D721Med (cell line): ENCODE measurements at regions not wholly inside any gene's neighbourhood (a gene's known extent, or its start where the extent isn't known, plus 50 kb on each side); places are given as distances from the start of the nearest gene placed in this dataset.

ENCODE experiments used
- DNase-seq: peaks from one replicate; pipeline ENCODE4 v3.0.0; 2011; ENCODE audit warnings: low spot score; ENCODE audit not compliant: insufficient read length
- FAIRE-seq: peaks from 2 replicates; lab custom pipeline; 2011; peaks lifted over from hg19 to GRCh38; lab: Jason Lieb, UNC
- TF ChIP-seq, protein P1 (sequence below): IDR thresholded peaks from 2 replicates; pipeline ENCODE4 v1.5.1; 2012; ENCODE audit warnings: mild to moderate bottlenecking, control low read depth; ENCODE audit not compliant: insufficient read depth; ENCODE audit errors: missing control alignments

DNA sequence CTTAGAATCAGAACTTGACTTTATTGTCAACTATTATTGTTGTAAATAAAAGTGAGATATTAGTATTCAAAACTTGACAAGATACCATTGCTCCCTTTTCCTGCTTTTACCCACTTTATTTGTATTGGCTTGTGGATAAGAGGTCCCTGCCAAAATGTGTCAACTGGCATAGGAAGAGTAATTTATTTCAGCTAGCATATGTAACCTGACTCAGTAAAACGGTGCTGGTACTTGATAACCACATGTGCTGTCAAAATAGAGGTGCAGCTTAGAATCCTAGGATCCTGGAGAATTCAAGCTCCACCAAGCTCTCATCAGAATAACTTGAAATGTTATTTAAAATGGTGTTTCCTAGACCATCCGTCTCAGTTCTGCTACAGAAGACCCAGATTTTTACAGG lies 90.2 kb upstream of the TGFBR2 start:
- FAIRE-seq (no peak), DNase-seq (no peak)
- TF ChIP-seq, protein P1, sequence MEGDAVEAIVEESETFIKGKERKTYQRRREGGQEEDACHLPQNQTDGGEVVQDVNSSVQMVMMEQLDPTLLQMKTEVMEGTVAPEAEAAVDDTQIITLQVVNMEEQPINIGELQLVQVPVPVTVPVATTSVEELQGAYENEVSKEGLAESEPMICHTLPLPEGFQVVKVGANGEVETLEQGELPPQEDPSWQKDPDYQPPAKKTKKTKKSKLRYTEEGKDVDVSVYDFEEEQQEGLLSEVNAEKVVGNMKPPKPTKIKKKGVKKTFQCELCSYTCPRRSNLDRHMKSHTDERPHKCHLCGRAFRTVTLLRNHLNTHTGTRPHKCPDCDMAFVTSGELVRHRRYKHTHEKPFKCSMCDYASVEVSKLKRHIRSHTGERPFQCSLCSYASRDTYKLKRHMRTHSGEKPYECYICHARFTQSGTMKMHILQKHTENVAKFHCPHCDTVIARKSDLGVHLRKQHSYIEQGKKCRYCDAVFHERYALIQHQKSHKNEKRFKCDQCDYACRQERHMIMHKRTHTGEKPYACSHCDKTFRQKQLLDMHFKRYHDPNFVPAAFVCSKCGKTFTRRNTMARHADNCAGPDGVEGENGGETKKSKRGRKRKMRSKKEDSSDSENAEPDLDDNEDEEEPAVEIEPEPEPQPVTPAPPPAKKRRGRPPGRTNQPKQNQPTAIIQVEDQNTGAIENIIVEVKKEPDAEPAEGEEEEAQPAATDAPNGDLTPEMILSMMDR, result no peak

DNA sequence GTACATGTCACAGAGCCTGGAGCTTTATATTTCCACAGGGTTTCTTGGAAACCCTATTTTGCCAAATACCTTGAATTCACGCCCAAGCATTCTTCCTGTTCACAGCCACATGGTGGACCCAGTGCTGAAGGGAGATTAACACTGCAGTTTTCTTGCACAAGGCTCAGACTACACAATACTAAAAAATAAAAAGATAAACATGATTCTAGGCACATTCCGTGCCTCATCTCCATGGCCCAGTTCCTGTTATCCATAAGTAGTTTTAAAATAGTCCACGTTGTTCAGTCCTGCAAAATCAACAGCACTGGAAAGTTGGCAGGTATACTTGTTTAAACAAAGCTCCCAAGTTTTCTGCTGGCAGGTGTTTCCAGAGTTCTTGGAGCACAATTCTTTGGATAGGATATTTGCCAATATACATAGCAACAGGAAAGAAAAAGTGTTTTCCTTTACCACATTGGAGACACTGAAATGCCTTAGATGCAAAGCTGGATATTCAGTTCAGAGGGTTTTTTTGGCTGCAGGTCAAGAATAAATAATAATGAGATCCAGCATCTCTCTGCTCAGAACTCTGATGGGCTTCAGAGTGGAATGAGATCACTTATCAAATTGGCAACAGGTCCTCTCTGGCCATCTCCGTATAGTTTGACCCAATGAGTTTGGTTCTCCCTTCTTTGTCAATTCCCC lies 88.1 kb upstream of the TGFBR2 start:
- no peak for FAIRE-seq
- no peak for DNase-seq
- TF ChIP-seq, protein P1, result no peak

- TF ChIP-seq, protein P1, result no peak
- DNase-seq (no peak), FAIRE-seq (no peak)
Measured at GRCh38 chr3:30518872-30519271, 87.5 kb upstream of the TGFBR2 start.

- FAIRE-seq, result no peak
Measured at GRCh38 chr3:30520699-30521098, 85.7 kb upstream of the TGFBR2 start.

DNA sequence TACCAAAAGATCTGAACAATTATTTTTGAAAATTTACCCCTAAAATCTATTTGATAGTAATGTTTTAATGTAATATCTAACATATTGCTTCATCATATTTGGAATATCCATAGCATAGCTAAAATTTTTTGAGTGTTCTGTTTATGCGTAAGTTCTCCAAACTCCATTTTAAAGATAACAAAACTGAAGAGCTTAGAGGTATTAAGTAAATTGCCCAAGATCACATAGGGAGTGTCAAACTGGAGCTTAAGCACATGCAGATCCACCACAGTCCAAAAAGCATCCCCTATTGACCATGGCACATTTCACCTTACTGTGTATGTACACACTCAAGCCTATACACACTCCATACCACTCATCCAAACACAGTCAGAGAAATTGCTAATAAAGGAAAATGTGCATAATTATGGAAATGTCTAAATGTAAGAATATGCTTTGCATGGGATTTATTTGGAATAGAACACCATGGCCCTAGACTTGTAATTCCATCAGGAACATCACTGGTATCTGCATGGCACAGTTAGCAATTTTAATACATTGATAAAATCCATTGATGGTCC lies 85.2 kb upstream of the TGFBR2 start:
- FAIRE-seq, result no peak
- no peak for DNase-seq
- TF ChIP-seq, protein P1, result no peak

More at GRCh38 chr3:30520699-30521098, 85.7 kb upstream of the TGFBR2 start:
- TF ChIP-seq, protein P1, result no peak
- no peak for DNase-seq

DNA sequence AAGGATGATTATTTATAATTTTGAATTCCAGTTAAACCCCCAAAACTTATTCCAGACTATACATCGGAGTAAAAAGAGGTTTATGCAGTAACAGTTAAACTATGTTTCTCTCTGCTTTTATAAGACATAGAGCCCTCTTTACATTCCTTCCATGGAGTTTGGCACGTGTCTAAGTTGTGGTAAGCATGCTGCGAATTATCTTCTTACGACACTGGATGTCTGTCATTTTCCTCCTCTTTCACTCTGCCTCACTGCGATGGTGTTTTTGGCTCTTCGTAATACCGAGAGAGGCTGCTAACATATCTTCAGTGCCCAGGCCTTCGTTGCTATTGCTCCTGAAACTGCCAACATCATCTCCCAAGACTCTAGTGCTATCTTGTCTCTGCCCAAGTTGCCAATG lies 83.9 kb upstream of the TGFBR2 start:
- FAIRE-seq (no peak), DNase-seq (no peak)
- TF ChIP-seq, protein P1, result no peak

DNA sequence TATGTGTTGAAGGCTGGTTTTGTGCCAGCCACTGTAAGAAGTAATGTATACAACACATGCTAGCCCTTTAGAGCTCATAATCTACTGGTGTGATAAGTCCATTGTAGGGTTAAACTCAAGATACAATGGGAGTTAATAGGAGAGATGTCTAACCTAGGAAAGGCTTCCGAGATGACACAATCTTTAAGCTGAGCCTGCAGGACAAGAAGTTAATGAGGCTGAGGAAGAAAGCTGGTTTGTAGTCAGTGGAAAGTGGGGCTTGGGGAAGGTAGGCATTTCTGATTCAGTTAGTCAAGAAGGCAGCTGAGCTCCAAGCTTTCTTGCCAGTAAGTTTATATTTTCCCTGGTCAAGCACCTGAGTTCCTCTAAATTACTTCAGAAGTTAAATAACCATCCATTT lies 83.0 kb upstream of the TGFBR2 start:
- DNase-seq (no peak), FAIRE-seq (no peak)
- TF ChIP-seq, protein P1, result no peak
